ENCODE measurements at regions not wholly inside any gene's neighbourhood (a gene's known extent, or its start where the extent isn't known, plus 50 kb on each side); places are given as distances from the start of the nearest gene placed in this dataset.

DNA sequence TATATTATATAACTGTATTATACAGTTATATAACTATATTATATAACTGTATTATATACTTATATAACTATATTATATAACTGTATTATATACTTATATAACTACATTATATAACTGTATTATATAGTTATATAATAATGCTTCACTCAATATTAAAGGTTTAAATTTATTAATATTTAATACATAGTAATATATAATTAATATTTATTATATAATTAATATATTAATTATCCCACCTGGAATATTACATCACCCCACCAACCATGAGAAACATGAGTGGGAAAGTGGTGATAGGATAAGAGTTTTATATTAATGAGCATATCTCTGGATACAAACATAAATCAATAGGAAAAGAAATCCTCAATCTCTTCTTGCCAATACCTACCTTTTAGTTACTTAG, 487.1 kb upstream of the LRRTM4 start:
- Mint-ChIP-seq H3K27ac (no peak overlapping the region), H3K4me1 (no peaks in the 10 kb centered on the region), H3K4me3 (no peak overlapping the region), H3K27me3 (no peaks in the 10 kb centered on the region), H3K36me3 (no peaks in the 10 kb centered on the region), H3K9me3 (peaks cover 10% of the 10 kb centered on the region)

DNA sequence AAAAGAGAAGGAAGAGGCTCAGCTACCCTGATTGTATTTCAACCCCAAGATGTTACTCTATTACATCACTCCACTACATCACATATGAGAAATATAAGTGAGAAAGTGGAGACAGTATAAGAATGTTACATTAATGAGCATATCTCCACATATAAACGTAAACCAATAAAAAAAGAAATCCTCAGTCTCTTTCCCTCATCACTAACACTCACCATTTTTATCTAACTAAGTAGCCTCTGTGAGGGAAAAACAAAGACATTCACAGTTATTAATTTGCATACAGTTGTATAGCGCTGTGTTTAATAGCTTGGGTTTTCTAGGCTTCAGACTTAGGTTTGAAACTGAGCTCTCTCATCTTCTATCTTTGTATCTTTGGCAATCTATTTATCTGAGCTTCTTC, 489.1 kb upstream of the LRRTM4 start:
- H3K36me3 Mint-ChIP-seq, result no peaks in the 10 kb centered on the region
- H3K4me3 Mint-ChIP-seq, result no peak overlapping the region
- H3K27me3 Mint-ChIP-seq, result no peaks in the 10 kb centered on the region
- H3K9me3 Mint-ChIP-seq, result peaks cover 6% of the 10 kb centered on the region
- no peaks in the 10 kb centered on the region for H3K4me1 Mint-ChIP-seq
- H3K27ac Mint-ChIP-seq, result no peak overlapping the region

DNA sequence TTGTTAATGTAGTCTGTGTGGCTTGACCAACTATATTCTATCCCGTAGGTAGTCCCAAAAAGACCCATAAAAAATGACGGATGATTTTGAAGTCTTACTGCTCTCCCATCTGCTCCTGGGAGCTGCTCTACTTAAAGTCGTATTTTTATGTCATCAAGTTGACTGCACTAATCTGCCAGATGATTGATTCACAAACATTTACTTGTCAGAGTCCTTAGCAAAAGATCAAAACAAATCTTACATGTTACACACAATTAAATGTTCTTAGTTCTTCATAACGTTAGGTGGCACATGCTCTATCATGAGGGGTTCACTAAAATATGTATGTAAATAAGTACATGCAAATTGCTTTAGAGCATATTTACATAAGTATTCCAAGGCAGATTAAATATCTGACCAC, 498.3 kb upstream of the LRRTM4 start:
- Mint-ChIP-seq H3K9me3 (peaks cover 7% of the 10 kb centered on the region), H3K27me3 (no peaks in the 10 kb centered on the region), H3K4me3 (no peak overlapping the region)

DNA sequence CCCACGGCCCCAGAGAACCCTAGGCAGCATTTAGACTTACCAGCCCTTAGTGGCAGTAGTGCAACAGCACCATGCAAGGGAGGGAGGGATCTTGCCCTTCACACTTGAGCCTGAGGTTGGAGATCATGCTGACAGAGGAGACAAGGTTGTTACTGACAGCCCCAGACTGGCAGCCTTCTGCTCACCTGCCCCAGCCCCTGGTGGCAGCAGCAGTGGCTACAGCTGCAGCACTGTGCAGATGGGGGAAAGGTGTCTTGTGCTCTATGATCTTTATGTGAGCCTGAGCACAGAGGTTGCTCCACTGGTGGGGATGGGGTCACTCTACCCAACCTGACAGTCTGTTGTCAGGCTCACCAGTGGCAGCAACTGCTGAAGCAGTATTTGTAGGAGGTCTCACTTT, 501.2 kb upstream of the LRRTM4 start:
- H3K27me3 Mint-ChIP-seq, result no peaks in the 10 kb centered on the region
- no peaks in the 10 kb centered on the region for H3K36me3 Mint-ChIP-seq
- no peaks in the 10 kb centered on the region for H3K4me1 Mint-ChIP-seq
- peaks cover 3% of the 10 kb centered on the region for H3K9me3 Mint-ChIP-seq
- H3K27ac Mint-ChIP-seq, result no peak overlapping the region
- H3K4me3 Mint-ChIP-seq, result no peak overlapping the region

More for the DNA sequence above, 498.3 kb upstream of the LRRTM4 start:
- H3K36me3 Mint-ChIP-seq, result no peaks in the 10 kb centered on the region
- H3K4me1 Mint-ChIP-seq, result no peaks in the 10 kb centered on the region
- H3K27ac Mint-ChIP-seq, result no peak overlapping the region

DNA sequence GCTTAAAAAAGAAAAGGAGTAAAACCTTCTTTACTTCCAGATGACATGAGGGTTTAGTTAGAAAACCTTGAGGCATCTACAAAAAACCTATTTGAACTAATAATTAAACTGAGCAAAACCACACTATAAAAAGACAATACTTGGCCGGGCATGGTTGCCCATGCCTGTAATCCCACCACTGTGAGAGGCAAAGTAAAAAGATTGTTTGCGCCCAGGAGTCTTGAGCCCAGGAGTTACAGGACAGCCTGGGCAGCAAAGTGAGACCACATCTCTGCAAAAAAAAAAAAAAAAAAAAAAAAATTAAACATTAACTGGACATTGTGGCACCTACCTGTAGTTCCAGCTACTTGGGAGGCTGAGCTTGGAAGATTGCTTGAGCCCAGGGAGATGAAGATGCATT, 502.8 kb upstream of the LRRTM4 start:
- H3K9me3 Mint-ChIP-seq, result peaks cover 6% of the 10 kb centered on the region
- no peaks in the 10 kb centered on the region for H3K27me3 Mint-ChIP-seq
- H3K27ac Mint-ChIP-seq, result no peak overlapping the region
- H3K36me3 Mint-ChIP-seq, result no peaks in the 10 kb centered on the region
- H3K4me1 Mint-ChIP-seq, result no peaks in the 10 kb centered on the region
- no peak overlapping the region for H3K4me3 Mint-ChIP-seq

DNA sequence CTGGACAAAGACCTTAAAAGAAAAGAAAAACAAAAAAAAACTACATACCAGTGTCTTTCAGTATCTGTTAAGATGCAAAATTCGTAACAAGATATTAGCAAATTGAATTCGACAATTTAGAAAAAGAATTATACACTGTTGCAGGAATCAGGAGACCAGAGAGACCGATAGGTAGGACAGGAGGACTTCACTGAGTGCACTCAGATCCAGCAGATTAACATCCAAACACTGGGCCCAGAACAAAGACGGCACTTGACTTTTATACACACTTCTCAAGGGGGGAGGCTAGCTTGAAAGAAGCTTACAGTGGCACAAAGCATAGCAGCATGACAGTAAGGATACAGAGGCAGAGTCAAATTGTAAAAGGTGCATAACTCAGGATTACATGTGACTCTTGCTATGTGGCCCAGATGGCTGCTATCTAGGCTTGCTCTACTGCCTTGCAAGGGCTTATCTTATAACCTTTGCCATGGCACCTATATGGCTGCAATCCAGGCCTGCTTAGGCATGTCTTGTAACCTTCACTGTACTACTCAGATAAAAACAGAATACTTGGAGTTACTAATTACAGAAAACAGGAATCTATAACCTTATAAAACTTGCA, 507.3 kb upstream of the LRRTM4 start:
- Mint-ChIP-seq H3K4me1 (no peaks in the 10 kb centered on the region), H3K27ac (no peak overlapping the region), H3K4me3 (no peak overlapping the region), H3K36me3 (no peaks in the 10 kb centered on the region), H3K9me3 (peaks cover 11% of the 10 kb centered on the region), H3K27me3 (no peaks in the 10 kb centered on the region)

DNA sequence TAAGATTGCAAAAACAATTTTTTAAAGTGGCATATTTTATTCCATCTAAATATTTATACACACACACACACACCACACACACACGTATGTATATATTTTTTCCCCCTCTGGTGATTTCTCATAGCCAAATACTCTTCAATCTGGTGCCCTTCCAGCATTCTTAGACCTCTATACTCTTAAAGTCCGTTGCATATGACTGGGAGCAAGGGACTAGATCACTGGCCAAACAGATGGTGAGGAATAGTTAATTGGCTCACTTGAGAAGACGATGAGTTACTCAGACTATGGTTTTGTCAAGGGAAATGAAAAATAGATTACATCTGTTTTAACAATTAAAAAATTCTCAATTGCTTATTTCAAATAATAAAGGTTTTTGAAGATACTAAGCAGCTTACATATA, 512.5 kb upstream of the LRRTM4 start:
- Mint-ChIP-seq H3K27me3 (no peaks in the 10 kb centered on the region), H3K9me3 (peaks cover 18% of the 10 kb centered on the region), H3K27ac (no peak overlapping the region), H3K4me3 (no peak overlapping the region), H3K36me3 (no peaks in the 10 kb centered on the region), H3K4me1 (no peaks in the 10 kb centered on the region)

DNA sequence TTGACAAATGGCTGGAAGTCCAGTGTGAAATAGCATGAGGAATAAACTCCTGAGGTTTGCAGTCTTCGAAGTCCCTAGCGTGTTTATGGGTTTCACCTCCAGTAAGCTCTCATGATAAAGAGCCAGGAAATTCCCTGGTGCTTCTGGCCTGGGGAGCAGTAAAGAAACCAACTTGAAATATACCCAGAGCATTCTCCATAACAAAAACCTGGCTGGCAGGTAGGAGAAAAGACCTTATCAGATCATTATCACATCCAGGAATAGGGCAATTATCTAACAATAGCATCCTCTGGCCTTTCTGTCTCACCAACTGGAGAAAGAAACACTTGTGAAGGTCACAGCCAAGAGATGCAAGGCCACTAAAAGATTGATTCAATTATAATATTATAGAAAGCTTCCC, 513.6 kb upstream of the LRRTM4 start:
- H3K36me3 Mint-ChIP-seq, result no peaks in the 10 kb centered on the region
- H3K4me3 Mint-ChIP-seq, result no peak overlapping the region
- H3K27me3 Mint-ChIP-seq, result no peaks in the 10 kb centered on the region
- H3K27ac Mint-ChIP-seq, result no peak overlapping the region
- H3K4me1 Mint-ChIP-seq, result no peaks in the 10 kb centered on the region
- H3K9me3 Mint-ChIP-seq, result peaks cover 20% of the 10 kb centered on the region

DNA sequence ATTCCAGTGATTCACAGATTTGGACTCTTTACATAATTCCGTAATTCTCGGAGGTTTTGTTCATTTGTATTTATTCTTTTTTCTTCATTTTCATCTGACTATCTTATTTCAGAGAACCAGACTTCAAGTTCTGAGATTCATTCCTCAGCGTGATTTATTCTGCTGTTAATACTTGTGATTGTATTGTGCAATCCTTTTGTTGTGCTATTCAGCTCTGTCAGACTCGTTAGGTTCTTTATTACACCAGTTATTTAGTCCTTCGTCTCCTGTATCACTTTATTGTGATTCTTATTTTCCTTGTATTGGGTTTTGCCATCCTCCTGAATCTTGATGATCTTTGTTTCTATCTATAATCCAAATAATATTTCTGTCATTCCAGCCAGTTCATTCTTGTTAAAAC, 529.3 kb upstream of the LRRTM4 start:
- Mint-ChIP-seq H3K4me1 (no peaks in the 10 kb centered on the region), H3K36me3 (no peaks in the 10 kb centered on the region), H3K27ac (no peak overlapping the region), H3K9me3 (peaks cover 19% of the 10 kb centered on the region), H3K4me3 (no peak overlapping the region), H3K27me3 (no peaks in the 10 kb centered on the region)

DNA sequence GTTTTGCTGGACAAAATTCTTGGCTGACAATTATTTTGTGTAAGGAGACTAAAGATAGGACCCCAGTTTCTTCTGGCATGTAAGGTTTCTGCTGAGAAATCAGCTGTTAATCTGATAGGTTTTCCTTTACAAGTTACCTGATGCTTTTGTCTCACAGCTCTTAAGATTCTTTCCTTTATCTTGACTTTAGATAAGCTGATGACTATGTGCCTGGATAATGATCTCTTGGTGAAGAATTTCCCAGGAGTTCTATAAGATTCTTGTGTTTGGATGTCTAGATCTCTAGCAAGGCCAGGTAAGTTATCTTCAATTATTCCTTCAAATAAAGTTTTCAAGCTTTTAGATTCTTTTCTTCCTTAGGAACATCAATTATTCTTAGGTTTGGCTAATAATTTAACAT, 534.8 kb upstream of the LRRTM4 start:
- Mint-ChIP-seq H3K27me3 (no peaks in the 10 kb centered on the region), H3K4me1 (no peaks in the 10 kb centered on the region), H3K36me3 (no peaks in the 10 kb centered on the region), H3K27ac (no peak overlapping the region), H3K9me3 (peaks cover 6% of the 10 kb centered on the region), H3K4me3 (no peak overlapping the region)

DNA sequence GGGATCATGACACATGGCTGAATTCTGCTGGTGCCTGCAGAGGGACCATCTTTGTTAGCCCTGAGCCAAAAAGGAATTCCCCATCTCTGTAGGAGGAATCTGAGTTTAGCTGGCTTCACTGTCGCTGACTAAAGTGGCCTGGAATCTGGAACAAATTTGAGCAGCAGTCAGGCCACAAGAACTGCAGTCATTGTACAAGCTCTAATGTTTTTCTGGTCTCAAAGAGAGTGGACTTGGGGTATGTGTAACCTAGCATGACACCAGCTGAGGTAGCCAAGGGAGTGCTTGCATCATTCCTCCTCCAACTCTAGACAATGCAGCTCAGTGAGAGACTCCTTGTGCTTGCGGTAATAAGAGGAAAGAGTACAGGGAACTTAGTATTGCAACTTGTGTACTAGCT, 539.1 kb upstream of the LRRTM4 start:
- peaks cover 16% of the 10 kb centered on the region for H3K9me3 Mint-ChIP-seq
- H3K4me1 Mint-ChIP-seq, result no peaks in the 10 kb centered on the region

DNA sequence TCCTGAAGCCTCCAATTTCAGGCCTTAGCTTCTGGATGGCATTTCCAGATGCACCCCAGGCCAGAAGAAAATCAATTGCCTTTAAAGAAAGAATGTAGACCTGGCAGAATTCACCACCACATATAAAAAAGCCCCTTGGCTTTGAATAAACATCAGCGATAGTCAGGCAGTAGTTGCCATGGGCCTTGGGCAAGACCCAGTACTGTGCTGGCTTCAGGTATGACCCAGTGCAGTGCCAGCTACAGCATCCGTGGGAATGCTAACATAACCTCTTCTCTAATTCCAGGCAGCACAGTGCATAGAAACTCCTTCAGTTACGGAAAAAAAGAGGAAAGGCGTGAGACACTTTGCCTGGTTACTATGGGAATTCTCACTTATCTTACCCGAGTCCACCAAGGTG, 539.6 kb upstream of the LRRTM4 start:
- Mint-ChIP-seq H3K27me3 (no peaks in the 10 kb centered on the region), H3K4me1 (no peaks in the 10 kb centered on the region), H3K36me3 (no peaks in the 10 kb centered on the region), H3K9me3 (peaks cover 16% of the 10 kb centered on the region), H3K4me3 (no peak overlapping the region), H3K27ac (no peak overlapping the region)

More for the DNA sequence above, 539.1 kb upstream of the LRRTM4 start:
- H3K36me3 Mint-ChIP-seq, result no peaks in the 10 kb centered on the region
- H3K27me3 Mint-ChIP-seq, result no peaks in the 10 kb centered on the region
- no peak overlapping the region for H3K27ac Mint-ChIP-seq
- H3K4me3 Mint-ChIP-seq, result no peak overlapping the region

DNA sequence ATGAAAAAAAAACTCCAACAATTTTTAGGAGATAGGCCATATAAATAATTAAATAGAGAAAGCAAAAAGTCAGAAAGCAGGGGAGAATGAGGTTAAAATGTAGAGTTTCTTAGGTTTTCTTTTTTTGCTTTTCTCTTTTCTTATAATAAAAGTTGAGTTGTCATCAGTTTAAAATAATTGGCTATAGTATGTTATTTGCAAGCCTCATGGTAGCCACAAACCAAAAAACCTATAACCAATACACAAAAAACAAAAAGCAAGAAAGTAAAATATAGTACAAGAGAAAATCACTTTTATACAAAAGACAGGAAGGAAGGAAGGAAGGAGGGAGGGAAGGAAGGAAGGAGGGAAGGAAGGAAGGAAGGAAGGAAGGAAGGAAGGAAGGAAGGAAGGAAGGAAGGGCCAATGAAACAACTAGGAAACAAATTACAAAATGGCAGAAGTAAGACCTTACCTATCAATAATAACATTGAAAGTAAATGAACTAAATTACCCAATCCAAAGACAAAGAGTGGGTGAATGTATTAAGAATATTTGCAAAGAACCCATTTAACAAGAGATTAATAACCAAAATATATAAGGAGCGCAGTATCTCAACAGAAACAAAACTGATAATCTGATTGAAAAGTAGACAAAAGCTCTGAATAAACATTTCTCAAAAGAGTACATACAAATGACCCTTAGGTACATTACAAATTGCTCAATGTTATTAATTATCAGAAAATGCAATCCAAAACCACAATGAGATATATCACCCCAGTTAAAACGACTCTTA, 541.3 kb upstream of the LRRTM4 start:
- Mint-ChIP-seq H3K36me3 (no peaks in the 10 kb centered on the region), H3K27me3 (no peaks in the 10 kb centered on the region), H3K4me3 (no peak overlapping the region), H3K9me3 (peaks cover 10% of the 10 kb centered on the region), H3K27ac (no peak overlapping the region), H3K4me1 (no peaks in the 10 kb centered on the region)

DNA sequence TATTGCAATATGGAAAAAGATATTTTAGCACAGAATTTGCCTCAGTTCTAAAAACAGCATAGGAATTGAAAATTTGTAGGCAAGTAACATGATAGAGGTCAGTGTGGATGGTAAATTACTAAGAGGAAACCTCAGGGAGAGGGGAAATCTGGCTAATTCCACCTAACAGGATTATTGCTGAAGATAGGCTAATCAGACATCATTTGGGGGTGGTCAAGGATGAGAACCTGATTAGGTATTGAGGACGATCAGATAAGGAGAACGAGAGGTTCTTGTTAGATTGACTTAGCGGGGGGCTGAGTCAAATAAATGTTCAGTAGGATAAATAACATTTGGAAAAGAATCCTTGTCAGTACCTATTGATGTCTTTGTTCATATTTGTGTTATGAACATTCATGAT, 543.2 kb upstream of the LRRTM4 start:
- no peak overlapping the region for H3K27ac Mint-ChIP-seq
- H3K27me3 Mint-ChIP-seq, result no peaks in the 10 kb centered on the region
- no peaks in the 10 kb centered on the region for H3K4me1 Mint-ChIP-seq
- H3K4me3 Mint-ChIP-seq, result no peak overlapping the region
- H3K36me3 Mint-ChIP-seq, result no peaks in the 10 kb centered on the region
- peaks cover 10% of the 10 kb centered on the region for H3K9me3 Mint-ChIP-seq

DNA sequence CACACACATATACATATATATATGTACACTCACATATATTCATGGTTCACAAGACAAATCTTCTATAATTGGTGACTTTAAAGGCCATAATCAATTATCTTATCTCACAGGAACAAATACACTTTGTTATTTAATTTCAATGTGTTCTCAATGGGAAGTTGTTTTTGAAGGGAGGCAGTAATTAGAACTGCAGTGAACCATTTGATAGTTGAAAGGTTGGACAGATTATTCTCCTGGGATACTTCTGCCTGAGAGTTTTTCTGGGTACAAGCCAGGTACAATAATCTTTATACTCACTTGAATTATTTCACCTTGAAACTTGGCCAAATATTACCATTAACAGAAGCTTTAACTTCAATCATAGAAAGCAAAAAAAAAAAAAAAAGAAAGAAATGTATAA, 546.6 kb upstream of the LRRTM4 start:
- no peak overlapping the region for H3K27ac Mint-ChIP-seq
- H3K9me3 Mint-ChIP-seq, result peaks cover 6% of the 10 kb centered on the region
- no peaks in the 10 kb centered on the region for H3K4me1 Mint-ChIP-seq
- no peaks in the 10 kb centered on the region for H3K27me3 Mint-ChIP-seq
- H3K36me3 Mint-ChIP-seq, result no peaks in the 10 kb centered on the region
- no peak overlapping the region for H3K4me3 Mint-ChIP-seq

DNA sequence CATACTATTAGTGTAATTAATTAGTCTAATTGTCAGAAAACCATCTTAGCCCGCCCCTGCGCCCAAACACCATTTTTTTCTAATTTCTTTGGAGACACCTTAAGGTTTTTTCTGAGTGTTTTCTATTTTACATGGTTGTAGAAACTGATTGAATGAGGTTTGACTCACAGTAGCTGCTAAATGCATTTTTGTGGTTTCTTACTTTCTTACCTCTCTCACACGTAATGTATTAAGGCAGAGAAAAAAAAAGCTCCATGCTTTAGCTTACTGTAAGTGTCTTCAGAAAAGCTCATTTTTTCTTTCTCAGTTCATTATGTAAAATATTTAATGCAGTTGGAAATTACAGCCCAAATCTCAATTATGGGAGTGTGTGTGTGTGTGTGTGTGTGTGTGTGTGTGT, 548.5 kb upstream of the LRRTM4 start:
- Mint-ChIP-seq H3K36me3 (no peaks in the 10 kb centered on the region), H3K4me3 (no peak overlapping the region), H3K27ac (no peak overlapping the region), H3K4me1 (no peaks in the 10 kb centered on the region), H3K27me3 (no peaks in the 10 kb centered on the region), H3K9me3 (peaks cover 13% of the 10 kb centered on the region)

DNA sequence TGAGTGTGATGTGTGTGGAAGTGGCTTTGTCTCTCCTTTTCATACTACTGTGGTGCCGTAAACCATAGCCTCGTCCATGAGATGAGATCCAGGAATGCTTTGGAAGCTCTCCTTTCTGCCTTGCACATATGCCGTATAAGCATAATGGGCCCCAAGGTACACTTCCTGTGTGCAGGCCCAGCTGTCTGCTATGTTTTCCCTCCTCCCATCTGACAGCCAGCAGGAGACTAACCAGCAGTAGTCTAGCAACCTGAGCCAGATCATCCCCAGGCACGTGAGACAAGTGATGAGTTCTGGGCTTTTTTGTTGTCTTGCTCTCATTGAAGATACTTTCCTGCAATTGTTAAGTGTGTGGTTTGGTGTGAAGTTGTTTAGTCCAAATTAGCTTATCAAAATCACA, 555.5 kb upstream of the LRRTM4 start:
- Mint-ChIP-seq H3K4me1 (no peaks in the 10 kb centered on the region), H3K36me3 (no peaks in the 10 kb centered on the region), H3K4me3 (no peak overlapping the region), H3K27ac (no peak overlapping the region), H3K27me3 (no peaks in the 10 kb centered on the region), H3K9me3 (peaks cover 11% of the 10 kb centered on the region)
